ENCODE measurements at regions not wholly inside any gene's neighbourhood (a gene's known extent, or its start where the extent isn't known, plus 50 kb on each side); places are given as distances from the start of the nearest gene placed in this dataset.

DNA sequence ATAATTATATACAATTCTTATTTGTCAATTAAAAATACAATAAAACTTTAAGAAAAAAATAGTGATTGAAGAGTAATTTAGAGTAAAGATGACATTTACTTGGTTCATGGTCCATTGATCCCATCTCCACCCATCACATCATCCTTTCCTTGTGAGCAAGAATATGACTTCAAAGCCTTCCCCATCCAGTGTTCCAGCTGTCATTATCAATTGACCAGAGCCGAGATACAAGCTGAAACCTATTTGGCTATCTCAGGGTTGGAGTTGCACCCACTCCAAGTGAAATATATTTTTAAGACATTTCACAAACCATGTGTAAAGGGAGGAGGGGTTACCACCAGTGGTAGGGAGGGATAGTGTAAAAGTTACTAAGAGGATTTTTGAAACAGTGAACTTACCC is 428.9 kb upstream of the C1orf87 start:
- TF ChIP-seq, protein P1, sequence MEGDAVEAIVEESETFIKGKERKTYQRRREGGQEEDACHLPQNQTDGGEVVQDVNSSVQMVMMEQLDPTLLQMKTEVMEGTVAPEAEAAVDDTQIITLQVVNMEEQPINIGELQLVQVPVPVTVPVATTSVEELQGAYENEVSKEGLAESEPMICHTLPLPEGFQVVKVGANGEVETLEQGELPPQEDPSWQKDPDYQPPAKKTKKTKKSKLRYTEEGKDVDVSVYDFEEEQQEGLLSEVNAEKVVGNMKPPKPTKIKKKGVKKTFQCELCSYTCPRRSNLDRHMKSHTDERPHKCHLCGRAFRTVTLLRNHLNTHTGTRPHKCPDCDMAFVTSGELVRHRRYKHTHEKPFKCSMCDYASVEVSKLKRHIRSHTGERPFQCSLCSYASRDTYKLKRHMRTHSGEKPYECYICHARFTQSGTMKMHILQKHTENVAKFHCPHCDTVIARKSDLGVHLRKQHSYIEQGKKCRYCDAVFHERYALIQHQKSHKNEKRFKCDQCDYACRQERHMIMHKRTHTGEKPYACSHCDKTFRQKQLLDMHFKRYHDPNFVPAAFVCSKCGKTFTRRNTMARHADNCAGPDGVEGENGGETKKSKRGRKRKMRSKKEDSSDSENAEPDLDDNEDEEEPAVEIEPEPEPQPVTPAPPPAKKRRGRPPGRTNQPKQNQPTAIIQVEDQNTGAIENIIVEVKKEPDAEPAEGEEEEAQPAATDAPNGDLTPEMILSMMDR (conservative IDR thresholded peaks at IDR 0.05 in 1 of 2, IDR thresholded peaks at IDR 0.05 in 1 of 2; ENCODE audit: low read depth in 1 of 2, low read length in 2 of 2), result no peak
- TF ChIP-seq EZH2 (IDR thresholded peaks at IDR 0.05; ENCODE audit: low read length, missing control alignments), result no peak

Measured in fibroblast of lung (primary cell).